ENCODE measurements at regions not wholly inside any gene's neighbourhood (a gene's known extent, or its start where the extent isn't known, plus 50 kb on each side); places are given as distances from the start of the nearest gene placed in this dataset.
"Not testable (repeated sequence)": the region's sequence is repeated elsewhere in the genome, so short reads cannot be mapped to it uniquely, and the experiment has no call there.

GRCh38 chr5:87732875-87733768 lies 320.4 kb upstream of the CCNH start:
- peak; percentile 74 to 82 for DNase-seq

GRCh38 chr5:87729781-87730180 lies 317.1 kb upstream of the CCNH start:
- DNase-seq = no peak

GRCh38 chr5:87722286-87722685 lies 309.6 kb upstream of the CCNH start:
- DNase-seq = no peak

- not testable (repeated sequence) for DNase-seq
These were observed 305.6 kb upstream of the CCNH start for GRCh38 chr5:87718224-87718925.

- DNase-seq = no peak
These were observed 305.0 kb upstream of the CCNH start for GRCh38 chr5:87717761-87718160.

- no peak for DNase-seq
These were observed 293.1 kb upstream of the CCNH start for GRCh38 chr5:87705876-87706275.

GRCh38 chr5:87686975-87687374 lies 274.2 kb upstream of the CCNH start:
- no peak for DNase-seq

GRCh38 chr5:87686018-87686417 lies 273.3 kb upstream of the CCNH start:
- DNase-seq = no peak

GRCh38 chr5:87674235-87674634 lies 261.5 kb upstream of the CCNH start:
- DNase-seq = no peak

GRCh38 chr5:87671146-87671545 lies 258.4 kb upstream of the CCNH start:
- no peak for DNase-seq

GRCh38 chr5:87665166-87665565 lies 252.4 kb upstream of the CCNH start:
- no peak for DNase-seq

- peak; percentile 42 to 54 for DNase-seq
These were observed 249.2 kb upstream of the CCNH start for GRCh38 chr5:87661784-87662566.

- peak; percentile 16 to 44 for DNase-seq
These were observed 240.5 kb upstream of the CCNH start for GRCh38 chr5:87653242-87653641.

GRCh38 chr5:87650284-87650683 lies 237.6 kb upstream of the CCNH start:
- DNase-seq = no peak

GRCh38 chr5:87649455-87649854 lies 236.7 kb upstream of the CCNH start:
- DNase-seq = no peak

- DNase-seq = no peak
These were observed 232.5 kb upstream of the CCNH start for GRCh38 chr5:87645224-87645623.

GRCh38 chr5:87640902-87641301 lies 228.2 kb upstream of the CCNH start:
- no peak for DNase-seq

GRCh38 chr5:87627363-87627762 lies 214.6 kb upstream of the CCNH start:
- peak in 1 of 2 experiments; percentile 8 for DNase-seq

GRCh38 chr5:87608385-87608784 lies 195.7 kb upstream of the CCNH start:
- DNase-seq = no peak

- no peak for DNase-seq
These were observed 192.9 kb upstream of the CCNH start for GRCh38 chr5:87605663-87606062.

- DNase-seq = no peak
These were observed 187.0 kb upstream of the CCNH start for GRCh38 chr5:87599778-87600177.

GRCh38 chr5:87598460-87598859 lies 185.7 kb upstream of the CCNH start:
- DNase-seq = no peak

- DNase-seq = no peak
These were observed 181.8 kb upstream of the CCNH start for GRCh38 chr5:87594566-87594965.
